NCI-H2196 (cell line): ENCODE measurements at regions not wholly inside any gene's neighbourhood (a gene's known extent, or its start where the extent isn't known, plus 50 kb on each side); places are given as distances from the start of the nearest gene placed in this dataset.

Experiments
- DNase-seq: peaks from one replicate; lab custom pipeline; 2025; ENCODE audit not compliant: unreplicated experiment; lab: John Stamatoyannopoulos, UW

DNA sequence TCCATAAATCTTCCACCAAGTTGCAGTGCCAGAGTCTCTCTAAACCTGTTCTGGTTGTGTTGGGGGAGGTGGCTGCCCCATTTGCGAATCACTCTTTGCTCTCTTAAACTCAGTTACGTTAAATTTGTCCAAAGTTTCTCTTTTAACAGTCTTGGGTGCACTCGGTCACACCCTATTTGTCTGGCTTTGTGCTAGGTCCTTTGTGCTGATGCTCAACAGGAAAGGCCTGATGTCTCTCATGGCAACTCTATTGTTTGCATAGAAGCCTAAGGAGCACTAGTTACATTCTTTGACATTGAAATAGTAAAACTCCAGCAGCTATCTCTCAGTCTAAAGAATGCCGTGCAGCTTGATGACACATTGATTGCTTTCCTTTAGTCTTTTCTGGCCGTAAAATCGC lies 105.1 kb downstream of the TRMT11 start:
- DNase-seq: no peak

DNA sequence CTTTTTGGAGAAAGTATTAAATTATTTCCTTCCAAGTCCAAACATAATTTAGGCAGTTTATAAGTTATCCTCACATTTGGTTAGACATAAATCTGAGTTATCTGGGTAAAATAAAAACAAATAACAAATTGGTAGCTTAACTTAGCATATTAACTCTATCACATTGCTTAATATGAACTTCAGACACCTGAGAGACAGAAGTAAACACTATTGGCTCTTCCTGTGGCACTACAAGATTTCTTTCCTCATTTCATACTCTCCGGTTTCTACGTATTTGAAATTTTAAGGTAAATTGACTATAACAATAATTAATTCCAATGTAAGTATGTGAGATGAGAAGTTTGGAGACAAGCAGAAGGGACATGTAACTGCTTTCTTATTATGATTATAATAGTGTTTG lies 106.8 kb downstream of the TRMT11 start:
- DNase-seq: no peak

DNA sequence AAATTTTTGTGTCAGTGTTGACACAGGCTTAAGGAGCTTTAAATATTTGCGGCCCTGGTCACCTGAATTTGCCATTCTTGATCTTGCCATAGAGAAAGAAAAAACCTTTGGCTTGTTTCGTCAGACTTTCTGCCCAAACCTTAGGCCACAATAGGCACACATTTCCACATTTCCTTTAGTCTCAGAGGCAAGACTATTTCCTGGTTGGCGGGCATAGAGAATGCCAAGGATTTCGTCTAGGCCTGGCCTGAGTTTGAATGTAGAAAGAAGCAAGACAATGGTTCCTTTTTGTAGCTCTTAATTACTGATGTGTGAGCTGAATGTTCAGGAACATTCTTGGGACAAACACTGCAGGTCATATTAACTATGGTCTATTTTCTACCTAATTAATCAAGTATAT lies 108.1 kb downstream of the TRMT11 start:
- DNase-seq: no peak

DNA sequence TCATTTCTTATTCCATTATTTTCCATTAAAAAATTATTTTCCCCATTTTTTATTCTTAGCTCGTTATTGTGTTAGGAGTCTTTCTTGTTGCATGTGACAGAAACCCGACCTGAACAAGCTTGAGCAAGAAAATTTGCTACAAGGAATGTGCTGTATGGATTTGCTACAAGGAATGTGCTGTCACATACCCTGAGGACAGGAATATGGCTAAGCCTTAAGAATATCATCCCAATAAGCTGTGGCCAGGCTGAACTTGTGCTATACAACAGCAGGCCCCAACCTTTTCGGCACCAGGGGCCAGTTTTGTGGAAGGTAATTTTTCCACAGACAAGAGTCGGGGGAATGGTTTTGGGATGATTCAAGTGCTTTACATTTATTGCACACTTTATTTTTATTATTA lies 114.0 kb downstream of the TRMT11 start:
- DNase-seq: no peak

DNA sequence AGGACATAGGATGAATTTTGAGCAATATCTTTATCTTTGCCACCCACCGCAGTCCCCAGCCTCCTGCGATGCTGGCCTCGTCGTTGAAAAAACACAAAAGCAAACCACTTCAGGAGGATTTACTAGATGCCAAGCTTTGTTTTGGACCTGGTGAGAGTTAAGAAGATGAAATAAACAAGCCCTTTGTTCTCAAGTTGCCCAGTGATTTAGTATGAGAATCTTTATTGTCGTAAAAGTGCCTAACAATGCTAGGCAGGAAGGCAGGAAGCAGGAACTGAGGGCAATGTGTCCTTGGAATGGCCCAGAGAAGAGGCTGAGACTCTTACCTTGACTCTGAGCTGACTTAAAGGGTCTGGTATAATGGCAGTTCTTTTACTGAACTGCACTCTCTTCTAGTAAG lies 116.0 kb downstream of the TRMT11 start:
- no peak for DNase-seq

DNA sequence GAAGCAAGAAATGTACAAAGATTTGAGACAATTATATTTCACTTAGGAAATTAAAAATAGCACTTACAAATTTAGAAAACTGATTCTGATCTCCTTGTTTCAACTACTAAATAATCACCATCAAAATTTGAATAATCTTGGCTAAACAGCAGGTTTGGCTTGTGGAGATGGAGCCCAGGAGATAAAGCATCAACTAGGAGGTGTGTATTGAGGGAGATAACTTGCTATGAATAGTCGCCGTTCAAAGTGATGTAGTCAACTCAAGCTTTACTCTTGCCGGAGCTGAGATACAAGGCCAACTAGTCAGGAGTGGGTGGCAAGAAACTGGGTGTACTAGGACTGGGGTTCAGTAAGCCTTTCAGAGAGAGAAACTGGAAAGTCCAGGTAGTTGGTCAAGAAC lies 117.7 kb downstream of the TRMT11 start:
- no peak for DNase-seq

DNA sequence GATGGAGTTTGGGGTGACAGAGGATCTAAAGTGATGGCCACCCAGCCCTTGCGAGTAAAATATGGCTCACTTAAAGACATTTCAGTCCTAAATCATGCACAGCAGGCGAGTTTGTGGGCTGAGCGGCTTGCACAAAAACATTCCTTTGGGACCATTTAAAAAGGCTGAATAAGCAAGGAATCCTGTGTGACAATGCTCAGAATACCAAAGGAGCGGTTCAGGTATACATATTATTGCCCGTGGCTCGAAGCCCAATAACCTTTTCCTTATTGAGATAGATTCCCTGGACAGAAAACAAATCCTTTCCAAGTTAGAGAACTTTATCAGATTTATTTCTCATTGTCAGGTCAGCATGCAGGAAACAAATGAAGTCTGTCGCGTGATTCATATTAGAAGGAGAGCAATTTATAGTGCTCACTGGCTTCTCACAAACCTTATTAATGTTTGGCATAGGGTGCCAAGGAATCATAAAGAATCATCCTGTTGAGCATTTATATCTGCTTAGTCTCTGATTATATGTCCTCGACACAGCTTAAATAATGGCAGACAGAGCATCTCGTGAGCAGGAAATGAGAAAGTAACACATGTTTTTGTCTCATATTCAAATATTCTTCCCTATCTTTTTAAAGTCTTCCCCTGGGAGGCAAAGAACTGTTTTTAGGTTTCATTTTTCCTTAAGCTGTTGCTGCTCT lies 121.3 kb downstream of the TRMT11 start:
- DNase-seq: no peak

DNA sequence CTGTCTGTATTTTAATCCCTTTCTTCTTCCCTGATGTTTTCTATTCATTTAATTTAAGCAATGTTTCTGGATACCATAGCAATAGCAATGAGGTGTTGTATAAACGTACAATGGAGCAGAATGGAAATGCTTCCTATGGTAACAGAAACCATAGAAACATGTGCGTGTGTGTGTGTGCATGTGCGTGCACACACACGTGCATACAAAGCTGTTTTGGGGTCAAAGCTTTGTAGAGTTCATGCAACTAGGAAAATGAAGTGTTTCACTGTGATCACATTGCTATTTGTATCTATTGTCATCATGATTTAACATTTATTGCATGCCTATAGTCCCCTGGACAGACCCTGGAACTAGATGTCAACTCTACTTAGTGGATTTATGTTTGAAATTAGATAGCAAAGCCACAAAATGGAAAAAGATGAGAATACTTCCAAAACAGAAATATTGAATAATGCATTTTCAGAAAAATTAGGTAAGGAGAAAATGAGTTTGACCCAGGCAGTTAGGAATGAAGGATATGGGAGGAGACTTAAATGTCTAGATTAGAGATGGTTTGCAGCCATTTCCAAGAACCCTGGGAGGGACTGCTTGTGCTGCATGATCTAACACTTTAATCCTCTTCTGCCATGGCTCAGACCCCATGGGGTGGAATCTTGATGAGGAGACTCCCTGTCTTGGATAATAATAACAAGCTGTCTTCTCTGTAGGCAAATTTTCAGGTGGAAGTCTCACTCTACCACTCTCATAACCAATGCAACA lies 124.4 kb downstream of the TRMT11 start:
- DNase-seq: no peak

DNA sequence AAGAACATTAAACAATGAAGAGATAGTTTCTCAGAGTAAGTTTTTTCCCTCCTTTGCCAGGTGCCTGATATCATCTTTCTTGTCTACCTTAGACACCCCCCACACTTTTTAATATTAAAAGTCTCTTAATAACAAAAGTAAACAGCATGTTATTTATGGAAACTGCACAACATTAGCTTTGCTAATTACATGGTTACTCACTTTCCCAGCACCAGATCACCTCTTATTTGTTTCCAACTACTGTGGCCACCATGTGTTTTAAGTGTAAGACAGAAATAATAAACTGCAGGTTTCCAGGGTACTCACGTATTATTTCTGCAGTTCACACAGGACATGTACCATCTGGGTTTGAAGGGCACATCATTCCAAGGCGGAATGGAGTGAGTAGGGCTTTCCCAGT lies 125.0 kb downstream of the TRMT11 start:
- DNase-seq: no peak

DNA sequence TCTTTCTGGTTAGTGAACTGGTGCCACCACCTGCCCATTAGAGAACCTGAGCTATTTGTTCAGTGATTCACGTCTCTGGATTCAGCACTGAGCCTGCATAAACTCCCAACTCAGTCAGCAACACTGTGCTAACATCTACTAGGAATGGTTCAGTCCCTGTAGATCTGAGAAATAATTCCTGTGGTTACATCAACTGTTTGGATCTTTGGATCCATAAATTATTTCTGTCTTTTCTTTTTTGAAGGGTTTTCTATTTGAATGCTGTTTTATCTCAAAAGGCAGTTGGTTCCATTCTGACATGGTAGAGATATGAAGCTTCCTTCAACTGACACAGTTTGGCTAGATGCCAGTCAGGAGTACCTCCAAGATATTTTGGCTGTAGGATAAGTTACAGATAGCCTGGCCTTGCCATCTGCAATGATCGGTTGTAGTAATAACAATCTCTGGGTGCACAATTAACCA lies 125.9 kb downstream of the TRMT11 start:
- no peak for DNase-seq

DNA sequence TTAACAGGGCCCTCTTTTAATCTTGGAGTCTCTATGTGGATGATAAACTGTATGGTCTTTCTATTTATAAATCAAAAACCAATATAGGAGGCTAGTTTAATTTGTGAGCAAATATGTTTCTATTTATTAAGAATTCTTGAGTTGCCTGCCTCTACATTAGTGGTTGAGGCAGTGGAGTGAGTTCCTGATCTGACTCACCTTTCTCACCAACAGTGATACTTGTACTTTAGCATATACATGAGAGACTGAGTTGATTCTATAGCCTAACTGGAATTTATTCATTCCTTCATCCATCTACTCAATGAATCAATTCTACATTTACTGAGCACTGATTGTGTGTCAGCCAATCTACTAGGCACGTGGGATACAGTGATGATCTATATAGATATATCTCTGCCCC lies 126.9 kb downstream of the TRMT11 start:
- no peak for DNase-seq

DNA sequence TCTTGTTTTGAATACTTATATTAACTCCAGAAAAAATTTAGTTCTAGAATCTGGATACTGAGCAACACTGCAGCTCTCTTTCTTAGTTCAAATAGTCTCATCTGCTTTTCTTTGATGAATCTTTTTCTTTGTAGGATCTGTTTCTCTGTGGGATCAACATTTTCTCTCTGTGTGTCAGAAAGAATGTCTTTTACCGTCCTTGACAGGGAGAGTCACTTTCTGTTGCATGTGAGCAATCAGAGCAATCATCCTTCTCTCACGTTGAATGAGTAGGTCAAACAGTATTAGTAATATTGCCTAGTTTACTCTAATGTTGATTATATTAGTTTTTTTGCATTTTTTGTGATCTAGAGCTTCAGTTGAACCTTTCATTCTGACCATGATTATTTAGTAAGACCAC lies 130.9 kb downstream of the TRMT11 start:
- DNase-seq: no peak

DNA sequence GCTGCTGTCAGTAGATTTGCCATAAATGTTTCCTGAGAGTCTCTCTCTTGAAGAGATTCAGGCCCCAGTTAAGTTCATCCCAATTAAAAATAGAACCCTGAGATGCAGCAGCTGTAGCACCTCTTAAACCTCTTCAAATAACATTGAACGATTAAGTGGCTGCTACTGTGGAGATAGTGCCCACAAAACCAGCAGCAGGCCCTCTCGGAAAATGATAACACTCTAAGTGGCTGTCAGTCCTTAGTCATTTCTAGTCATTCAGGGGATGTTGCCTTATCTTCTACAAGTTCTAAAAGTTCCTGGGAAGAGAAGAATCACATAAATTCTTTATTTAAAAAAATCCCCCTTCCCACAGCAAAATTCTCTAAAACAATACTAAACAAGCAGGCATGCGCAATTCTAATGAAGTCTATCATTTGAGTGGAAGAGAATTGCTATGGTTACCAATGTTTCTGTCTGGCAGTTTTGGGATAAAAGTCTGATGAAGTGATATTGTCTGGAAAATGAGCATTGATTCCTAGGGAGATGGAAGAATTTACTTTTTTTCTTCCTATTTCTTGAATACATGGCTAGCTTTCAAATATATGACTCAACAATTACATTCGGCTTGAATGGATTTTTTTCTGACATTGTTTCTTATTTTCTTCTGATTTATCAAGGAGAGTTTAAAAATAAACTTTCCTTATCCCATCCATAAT lies 131.9 kb downstream of the TRMT11 start:
- DNase-seq: no peak

DNA sequence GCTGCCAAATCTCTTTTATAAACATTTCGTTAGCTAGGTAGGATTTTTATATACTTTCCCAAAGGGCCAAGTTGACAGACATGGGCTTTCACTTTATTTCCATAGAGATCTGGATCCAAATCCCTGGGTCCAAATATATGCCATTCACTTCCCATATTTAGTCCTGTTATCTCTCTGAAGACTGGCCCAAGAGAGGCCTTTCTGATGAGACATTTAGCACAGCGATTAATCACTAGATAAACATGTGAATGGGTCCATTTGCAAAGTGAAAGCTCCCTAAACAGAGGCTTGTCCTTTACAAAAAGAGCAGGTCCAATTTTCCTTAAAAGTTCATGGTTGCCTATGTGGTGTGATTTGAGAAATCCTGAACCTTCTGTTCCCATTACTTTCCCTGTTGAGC lies 132.6 kb downstream of the TRMT11 start:
- no peak for DNase-seq

DNA sequence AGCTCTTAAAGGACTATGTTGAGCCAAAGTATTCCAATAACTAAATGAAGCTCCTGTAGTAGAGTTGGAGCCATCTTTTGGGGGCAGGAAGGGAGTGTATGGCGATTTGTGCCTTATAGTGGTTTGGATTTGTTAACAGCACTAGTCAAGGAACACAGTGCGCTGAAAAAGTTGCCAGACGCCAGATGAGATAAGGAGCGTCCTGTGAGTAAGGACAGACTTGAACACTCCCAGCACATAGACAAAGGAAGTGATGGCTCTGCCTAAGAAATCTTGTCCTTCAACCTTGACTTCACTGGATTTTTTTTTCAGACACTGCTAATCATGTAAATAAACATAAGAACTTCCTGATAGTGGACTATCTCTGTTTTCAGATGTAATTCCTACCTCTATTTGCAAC lies 136.9 kb downstream of the TRMT11 start:
- no peak for DNase-seq

DNA sequence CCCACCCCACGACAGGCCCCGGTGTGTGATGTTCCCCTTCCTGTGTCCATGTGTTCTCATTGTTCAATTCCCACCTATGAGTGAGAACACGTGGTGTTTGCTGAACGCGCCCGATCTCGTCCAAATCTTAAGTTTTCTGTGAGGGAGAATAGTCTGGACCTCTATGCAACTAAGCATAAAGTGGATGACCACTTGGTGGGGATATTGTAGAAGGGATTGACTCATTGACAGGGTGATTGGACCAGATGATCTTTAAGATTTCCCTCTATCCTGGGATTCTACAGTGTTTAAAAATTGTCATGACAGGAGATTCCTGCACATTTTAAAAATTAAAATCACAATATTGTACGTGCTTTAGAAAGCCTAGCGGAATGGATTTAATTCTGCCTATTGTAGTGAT lies 141.3 kb downstream of the TRMT11 start:
- no peak for DNase-seq

DNA sequence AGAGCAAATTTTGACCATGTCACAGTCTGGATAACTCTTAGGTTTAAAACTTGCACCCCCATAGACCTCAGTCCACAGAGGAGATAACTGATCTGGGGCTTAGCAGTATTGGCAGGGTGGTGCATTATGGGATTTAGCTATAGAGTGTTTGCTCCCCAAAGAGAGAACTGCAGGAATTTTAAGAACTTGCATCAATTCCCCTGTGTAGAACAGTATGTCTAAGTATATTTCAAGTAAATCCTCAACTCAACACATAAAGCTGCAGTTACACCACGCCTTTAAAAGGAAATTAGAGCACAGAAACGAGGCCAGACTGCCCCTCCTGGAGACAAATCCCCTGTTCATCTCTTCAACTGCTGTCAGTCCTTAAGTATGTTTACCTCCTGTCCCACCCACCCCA lies 144.9 kb downstream of the TRMT11 start:
- DNase-seq: no peak

DNA sequence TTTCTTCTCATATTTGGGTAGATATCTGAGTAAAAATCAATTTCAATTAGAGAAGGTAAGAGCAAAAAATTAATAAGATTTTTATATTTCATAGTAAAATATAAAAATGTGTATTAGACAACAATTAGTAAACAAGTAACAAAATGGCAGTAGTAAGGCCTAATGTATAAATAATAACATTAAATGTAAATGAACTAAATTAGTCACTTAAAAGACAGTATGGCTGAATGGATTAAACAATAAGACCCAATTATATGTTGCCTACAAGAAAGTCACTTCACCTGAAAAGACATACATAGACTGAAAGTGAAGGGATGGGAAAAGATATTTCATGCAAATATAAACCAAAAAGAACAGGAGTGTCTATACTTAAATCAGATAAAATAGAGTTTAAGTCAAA lies 147.6 kb downstream of the TRMT11 start:
- no peak for DNase-seq

DNA sequence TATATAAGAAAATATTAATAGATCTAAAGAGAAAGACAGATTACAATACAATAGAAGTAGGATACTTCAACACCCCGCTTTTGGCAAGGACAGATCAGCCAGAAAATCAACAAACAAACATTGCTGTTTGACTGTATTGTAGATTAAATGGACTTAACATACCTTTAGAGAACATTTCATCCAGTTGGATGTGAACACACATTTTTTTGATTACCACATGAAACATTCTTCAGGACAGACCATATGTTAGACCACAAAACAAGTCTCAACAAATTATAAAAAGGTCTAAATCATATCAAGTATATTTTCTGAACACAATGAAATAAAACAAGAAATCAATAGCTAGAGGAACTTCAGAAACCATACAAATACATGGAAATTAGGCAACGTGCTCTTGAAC lies 148.2 kb downstream of the TRMT11 start:
- DNase-seq: no peak

DNA sequence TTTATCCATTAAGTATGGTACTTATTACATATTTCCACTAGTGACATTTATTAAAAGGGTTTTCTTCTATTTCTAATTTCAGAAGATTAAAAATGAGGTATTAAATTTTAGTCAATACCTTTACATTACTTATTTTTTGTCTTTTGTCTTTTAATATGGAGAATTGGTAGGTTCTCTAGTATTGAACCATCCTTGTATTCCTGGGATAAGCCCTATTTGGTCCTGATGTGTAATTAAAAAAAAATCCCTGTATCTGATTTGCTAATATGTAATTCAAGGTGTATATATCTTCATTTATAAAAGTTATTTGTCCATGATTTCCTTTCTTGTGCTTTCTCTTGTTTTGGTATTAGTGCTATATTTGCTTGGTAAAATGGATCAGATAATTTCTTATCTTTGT lies 153.7 kb downstream of the TRMT11 start:
- no peak for DNase-seq

DNA sequence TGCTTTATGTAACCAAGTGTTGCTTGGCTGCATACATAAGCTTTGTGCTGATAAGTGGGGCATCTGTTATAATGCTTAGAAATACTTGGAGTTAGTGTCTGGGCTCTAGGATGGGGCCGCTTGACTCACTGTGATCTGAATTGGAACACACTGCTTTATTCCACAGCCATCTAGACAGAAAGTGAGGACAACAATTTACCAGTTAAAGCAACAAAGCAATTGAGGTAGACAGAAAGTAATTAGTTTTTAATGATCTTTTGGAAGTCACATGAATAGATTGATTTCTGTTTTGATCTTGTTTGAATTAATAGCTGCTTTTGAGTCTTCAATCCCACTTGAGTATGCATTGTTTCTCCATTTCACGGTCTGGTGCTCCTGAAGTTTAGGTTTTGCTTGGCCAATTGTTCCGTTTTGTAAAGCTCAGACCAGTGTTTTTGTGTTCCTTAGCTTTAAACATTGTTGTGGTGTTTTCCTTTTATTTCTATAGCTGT lies 157.5 kb downstream of the TRMT11 start:
- no peak for DNase-seq

DNA sequence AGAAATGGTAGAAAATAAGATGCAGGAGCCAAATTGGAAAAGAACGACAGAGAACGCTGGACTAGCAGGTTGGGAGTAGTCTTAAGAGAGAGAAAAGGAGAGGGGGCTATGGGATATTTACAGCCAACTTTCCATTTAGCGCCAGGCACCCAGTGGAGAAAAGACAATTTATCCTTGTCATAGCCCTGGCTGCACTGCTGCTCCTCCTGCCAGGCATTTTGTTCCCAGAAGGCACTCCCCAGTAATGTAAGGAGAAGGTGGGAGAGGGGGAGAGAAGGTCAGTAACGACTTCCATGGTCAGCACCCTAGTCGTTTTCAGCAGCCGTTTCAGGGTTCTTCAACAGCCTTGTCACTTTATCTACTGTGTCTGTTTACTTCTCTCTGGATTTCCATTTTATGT lies 159.0 kb downstream of the TRMT11 start:
- no peak for DNase-seq
